GM12873 (cell line): ENCODE measurements at regions not wholly inside any gene's neighbourhood (a gene's known extent, or its start where the extent isn't known, plus 50 kb on each side); places are given as distances from the start of the nearest gene placed in this dataset.

Experiments
- CTCF ChIP-seq: IDR thresholded peaks from 2 replicates; pipeline ENCODE4 v1.5.1; 2012; ENCODE audit warnings: low read depth, mild to moderate bottlenecking, moderate library complexity, low read length, control low read depth; ENCODE audit not compliant: insufficient read depth; ENCODE audit errors: missing control alignments

- TF ChIP-seq CTCF: no peak
Observed at GRCh38 chr10:129233351-129234148, 233.5 kb upstream of the MGMT start.

- no peak for TF ChIP-seq CTCF
Observed at GRCh38 chr10:129236274-129236691, 230.8 kb upstream of the MGMT start.

GRCh38 chr10:129241461-129241860 lies 225.6 kb upstream of the MGMT start:
- no peak for TF ChIP-seq CTCF

GRCh38 chr10:129244298-129244697 lies 222.7 kb upstream of the MGMT start:
- TF ChIP-seq CTCF: no peak

GRCh38 chr10:129244757-129245156 lies 222.3 kb upstream of the MGMT start:
- no peak for TF ChIP-seq CTCF

- no peak for TF ChIP-seq CTCF
Observed at GRCh38 chr10:129253161-129253864, 213.7 kb upstream of the MGMT start.

- no peak for TF ChIP-seq CTCF
Observed at GRCh38 chr10:129253865-129254179, 213.2 kb upstream of the MGMT start.
